ENCODE measurements at regions not wholly inside any gene's neighbourhood (a gene's known extent, or its start where the extent isn't known, plus 50 kb on each side); places are given as distances from the start of the nearest gene placed in this dataset.

DNA sequence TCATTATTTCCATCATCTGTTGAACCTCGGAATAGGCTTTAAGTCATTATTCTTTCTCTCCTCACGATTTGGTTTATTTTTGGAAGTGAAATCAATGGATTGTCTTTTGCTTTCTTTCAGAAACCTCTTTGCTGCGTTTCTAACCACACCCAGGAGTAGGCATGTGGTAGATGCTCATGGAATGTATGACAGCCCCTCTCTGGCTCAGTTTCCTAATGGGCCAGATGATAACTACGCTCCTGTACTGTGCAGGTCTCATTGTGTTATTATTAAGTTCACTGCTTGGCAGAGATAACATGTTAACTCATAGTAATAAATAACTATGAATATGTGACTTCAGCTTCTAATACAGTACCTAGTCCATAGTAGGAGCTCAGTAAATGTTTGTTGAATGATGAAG is 175.5 kb upstream of the KLF4 start:
- TF ChIP-seq POLR2A (IDR thresholded peaks at IDR 0.05): no peak
- no peak for TF ChIP-seq CTCF (IDR thresholded peaks at IDR 0.05)

All from transverse colon (tissue), 3 donors.